Activated naive CD8-positive, alpha-beta T cell treated with anti-CD3 and anti-CD28 coated beads, Interleukin-2, amount 50 U/mL, for 16 hours (primary cell): ENCODE measurements at regions not wholly inside any gene's neighbourhood (a gene's known extent, or its start where the extent isn't known, plus 50 kb on each side); places are given as distances from the start of the nearest gene placed in this dataset.
"Not testable (repeated sequence)": the region's sequence is repeated elsewhere in the genome, so short reads cannot be mapped to it uniquely, and the experiment has no call there.

Source experiments
- DNase-seq: peaks from one replicate; pipeline ENCODE4 v3.0.0-alpha.2; 2020; ENCODE audit warnings: low read depth, low spot score

DNA sequence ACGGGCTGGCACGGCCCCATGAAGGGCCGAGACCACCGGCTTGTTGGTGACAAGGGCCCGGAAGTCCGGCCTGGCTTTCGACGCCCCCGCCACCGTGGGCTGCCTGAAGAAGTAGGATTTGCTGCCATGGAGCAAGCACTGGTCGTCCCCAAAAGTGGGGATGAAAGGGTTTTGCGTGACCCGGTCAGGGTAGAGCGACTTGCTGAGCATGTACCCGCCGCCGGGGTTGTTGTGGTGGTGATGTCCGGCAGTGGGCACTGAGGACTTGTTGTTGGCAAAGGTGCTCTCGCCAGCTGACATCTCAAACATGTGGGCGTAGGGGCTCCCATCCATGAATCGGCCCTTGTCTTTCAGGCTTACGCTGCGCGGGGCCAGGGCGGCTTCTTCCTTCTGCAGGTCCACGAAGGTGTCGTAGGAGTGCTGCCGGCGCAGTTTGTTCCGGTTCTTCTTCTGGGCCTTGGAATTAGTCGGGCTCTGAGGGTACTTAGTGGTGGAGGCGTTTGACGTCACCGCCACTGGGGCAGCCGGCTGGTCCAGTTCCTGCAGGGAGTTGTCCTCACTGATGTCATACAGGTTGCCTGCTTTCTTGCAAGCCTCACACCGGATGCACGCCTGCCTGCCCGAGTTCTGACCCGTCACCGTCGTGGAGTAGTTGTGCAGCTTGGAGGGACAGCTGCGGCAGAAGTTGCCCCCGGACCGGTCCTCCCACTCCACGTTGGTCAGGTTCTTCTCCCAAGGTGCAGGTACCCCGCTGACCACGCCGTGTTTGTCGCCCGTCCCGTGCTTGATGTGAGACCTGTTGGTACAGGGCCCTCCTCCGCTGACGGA lies 366.6 kb downstream of the EMP1 start:
- DNase-seq, result no peak

DNA sequence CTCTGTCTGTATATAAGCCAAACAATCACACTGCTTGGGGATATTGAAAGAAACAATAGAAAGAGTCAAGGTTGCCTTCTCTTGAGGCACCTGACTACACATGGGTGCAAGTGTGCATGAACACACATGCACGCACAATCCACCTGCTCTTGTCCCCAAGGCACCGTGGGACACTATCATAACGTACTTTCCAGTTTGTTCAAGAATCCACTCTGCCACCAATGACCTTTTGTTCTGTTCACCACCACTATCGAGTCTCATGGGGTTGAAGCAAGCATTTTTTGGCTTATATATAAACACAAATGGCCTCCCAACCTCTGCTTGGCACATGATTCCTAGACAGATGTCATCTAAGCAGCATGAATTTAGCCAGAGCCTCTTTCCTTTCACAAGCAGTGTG lies 365.4 kb downstream of the EMP1 start:
- no peak for DNase-seq

DNA sequence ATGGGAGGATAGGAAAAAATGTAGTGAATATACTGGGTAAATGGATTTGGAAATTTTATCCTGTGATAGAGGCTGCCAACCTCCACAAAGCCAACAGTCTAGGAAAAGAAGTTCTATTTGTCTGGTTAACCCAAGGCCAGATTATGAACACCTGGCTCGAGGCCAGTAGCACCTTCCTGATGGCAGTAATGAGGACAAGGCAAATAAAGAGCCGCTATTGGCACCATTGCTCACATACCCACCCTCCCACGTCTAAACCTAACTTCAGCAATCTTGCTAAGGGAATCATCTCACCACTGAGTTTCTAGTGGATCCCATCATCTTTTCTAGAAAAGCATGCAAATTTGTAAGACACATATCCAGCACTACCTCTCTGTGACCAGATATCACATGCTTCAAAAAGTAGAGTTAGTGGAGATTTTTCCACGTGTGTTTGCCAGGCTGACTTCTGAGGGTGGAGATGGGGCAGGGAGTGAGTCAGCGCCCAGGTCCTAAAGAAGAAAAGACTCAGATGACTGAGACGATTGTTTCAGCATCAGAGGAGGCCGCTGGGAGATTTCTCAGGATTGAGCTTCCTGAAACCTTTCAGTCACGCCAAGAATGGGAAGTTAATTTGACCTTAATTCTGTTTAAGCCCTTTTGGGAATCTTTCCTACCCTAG lies 362.9 kb downstream of the EMP1 start:
- DNase-seq, result no peak

DNA sequence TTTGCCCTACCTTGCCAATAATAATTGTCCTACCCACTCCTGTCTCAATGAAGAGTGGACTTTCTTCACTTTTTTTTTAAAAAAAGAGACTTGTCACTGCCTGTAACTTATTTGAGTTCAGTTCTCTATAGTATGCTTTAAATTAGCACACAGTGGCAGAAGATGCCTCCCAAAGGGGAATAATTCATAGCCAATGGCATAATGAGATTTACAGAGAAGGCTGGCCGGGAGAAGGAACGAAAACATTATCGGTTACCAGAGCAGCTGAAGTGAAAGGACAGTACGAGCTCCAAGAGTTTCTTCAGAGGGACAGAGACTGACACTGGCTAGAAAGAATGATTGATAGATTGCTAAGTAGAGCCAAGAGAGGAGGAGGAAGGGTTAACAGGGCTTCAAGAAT lies 356.3 kb downstream of the EMP1 start:
- no peak for DNase-seq

DNA sequence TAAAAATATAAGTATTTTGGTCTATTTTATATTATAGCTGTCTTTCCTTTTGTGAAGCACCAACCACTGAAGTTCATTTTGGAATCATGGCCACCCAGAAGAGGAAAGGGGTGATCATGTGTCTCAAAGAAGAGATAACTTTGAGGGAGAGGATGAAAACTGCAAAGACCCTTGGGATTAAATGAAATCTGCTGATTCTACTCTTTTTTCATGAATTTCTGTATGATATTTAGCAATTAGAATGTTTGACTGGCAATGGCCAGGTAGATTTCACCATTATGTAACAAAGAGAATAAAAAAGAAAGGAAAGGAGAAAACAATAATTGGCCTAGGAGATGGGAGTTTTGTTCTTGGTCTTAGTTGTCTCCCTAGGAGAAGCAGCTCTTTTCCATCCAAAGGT lies 350.8 kb downstream of the EMP1 start:
- no peak for DNase-seq

DNA sequence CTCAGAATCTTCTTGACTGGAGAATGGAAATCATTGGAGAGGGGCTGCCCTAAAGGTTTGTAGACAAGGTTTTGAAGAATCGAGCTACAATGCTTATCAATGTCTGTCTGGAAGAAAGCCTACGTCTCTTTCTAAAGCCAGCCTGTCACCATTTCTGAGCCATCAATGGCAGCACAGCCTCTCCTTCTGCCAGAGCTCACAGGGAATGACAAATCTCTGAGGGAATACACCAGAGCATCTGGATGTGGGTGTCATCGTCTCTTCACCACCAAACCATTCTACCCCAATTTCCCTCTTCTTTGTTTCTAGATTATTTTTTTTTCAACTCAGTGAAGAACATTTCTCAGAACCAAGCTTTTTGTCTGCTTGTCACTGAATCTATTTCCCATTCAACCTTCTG lies 349.7 kb downstream of the EMP1 start:
- DNase-seq, result no peak

DNA sequence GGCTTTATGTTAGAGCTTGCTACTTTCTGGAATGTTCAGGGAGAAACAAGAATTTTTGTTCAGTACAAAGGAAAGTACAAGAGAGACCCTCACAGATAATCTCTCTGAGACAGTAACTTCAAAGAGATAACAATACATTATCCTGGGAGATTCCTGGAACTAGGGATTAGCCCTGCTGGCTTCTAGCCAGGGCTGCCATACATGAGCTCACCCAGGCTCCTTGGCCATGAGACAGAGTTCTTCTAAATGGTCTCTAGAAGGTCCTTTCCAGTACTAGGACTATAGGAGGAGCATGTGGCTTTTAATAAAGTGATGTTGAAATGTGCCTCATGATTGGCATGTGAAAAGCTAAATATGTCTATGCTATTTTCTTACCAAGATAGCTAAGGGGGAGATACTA lies 342.5 kb downstream of the EMP1 start:
- DNase-seq, result no peak

DNA sequence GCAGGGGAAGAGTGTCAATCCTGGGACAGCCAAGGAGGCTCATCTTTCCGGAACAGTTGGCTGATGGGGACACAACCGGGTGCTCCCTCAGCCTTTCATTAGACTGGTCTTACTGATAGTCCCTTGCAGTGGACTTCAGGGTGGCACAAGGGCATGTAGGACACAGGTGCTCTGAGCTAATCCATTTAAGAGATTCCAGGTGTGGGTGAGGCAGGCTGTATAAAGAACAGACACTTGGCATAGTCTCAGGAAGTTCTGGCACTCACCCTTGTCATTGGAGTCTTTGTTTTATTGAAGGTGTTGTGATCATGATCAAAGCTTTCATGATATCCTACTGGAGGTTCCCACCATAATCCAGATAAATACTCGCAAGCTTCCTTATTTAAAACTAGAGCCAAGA lies 341.6 kb downstream of the EMP1 start:
- no peak for DNase-seq

DNA sequence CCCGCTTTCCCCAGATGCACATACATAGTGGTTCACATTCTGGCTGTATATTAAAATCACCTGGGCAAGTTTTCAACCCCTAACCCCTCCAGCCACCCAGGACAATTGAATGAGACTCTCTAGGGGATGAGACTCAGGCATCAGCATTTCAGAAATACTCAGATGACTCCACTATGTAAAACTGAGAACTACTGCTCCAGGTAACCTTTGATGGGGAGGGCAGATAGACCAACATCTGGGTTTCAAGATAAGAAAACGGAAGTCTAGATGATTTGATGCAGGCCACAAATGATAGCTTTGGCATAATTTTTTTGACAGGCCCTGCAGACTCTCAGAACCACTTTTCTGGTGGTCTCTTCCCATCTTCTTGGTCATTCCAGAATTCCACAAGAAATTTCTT lies 341.1 kb downstream of the EMP1 start:
- no peak for DNase-seq

DNA sequence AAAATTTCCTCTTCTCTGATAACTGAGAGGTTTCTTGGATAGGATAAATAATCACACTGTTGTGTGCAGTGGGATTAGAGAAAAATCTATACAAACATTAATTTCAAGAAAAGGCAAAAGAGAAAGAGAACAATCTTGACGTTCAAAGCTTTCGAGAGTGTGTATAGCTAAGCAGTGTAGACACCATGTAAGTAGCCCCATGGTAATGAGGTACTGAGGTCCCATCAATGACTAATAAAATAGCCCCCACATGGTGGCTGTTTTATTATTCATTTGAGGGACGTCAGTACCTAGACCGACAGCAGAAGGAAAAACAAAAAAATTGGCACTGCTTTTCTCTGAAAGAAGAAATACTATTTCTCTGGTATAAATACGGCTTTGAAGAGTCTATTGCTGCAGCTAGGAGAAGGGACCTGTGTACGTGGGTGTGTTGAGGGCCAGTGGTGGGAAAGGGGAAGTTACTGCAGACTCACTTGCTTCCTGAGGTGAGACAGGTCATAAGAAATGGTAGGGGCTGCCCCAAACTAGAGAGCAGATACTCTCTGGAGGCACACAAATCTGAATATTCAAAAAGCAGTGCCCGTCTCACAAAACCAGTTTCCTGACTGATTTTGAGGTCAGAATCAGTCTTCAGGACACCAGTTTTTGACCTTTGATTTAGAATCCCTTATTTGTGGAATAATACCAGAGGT lies 339.8 kb downstream of the EMP1 start:
- no peak for DNase-seq

DNA sequence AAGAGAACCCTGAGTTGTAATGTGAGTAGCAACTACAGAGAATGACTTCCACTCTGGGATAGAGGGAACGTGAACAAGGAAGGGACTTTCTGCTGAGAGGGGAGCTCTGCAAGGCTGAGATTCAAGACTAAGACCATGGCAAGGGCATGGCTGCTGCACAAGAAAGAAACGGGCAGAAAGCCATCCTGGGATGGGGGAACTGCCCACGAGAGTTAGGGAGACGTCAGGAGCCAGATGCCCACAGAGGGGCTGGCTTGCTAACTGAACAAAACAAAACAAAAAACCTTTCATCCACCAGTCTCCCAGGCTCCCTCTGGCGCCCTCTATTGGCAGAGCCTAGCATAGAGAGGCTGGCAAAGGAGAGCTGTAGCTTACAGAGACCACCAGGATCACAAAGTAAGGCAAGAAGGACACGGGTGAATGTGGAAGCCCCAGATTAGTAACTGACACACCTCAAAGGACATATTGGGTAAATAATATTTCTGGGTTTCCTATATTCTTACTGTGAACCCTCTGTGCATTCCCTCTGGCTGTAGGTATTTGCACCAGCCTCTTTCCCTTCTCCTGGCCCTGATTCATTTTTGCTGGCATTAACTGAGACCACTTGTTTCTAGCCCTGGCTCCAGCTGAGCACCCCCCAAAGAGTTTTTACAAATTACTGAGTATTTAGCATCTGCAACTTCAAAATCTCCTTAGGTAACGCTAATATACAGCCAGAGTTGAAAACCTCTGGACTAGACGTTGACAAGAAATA lies 338.3 kb downstream of the EMP1 start:
- DNase-seq, result no peak

DNA sequence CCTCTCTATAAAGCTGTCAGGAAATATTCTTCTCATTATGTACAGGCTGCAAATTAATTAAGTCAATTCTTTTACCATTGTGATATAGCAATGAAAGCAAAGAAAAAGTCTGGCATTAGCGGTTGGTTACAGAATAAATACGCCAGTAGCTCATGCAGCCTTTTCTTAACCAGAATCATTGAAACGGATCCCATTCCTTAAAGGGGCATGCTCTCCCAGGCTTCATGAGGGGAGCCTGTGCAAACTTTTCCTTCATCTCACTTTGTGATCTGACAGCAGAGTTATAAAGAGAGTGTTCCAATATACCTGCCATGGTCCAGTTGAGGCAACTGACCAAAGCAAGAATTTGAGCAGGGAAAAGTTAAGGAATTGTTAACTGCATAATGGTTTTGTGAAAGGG lies 337.7 kb downstream of the EMP1 start:
- DNase-seq, result no peak

DNA sequence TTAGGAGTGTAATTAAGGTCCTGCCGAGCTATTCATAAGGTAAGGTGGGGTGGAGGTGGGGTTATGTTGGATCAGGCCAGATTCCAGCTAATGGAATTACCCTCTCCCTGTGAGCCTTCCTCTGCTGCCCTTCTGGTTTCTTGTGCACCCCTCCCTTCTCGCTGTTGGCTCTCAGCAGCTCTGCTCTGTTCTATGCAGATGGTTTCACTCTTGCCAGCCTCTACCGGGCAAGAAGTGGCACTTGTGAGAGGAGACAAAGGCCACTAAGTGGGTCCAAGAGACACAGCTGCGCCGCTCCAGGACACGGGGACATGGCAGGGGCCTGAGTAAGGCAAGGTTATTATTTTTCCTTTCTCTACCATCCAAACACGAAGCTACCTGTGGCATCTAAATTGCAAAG lies 334.4 kb downstream of the EMP1 start:
- DNase-seq, result no peak

DNA sequence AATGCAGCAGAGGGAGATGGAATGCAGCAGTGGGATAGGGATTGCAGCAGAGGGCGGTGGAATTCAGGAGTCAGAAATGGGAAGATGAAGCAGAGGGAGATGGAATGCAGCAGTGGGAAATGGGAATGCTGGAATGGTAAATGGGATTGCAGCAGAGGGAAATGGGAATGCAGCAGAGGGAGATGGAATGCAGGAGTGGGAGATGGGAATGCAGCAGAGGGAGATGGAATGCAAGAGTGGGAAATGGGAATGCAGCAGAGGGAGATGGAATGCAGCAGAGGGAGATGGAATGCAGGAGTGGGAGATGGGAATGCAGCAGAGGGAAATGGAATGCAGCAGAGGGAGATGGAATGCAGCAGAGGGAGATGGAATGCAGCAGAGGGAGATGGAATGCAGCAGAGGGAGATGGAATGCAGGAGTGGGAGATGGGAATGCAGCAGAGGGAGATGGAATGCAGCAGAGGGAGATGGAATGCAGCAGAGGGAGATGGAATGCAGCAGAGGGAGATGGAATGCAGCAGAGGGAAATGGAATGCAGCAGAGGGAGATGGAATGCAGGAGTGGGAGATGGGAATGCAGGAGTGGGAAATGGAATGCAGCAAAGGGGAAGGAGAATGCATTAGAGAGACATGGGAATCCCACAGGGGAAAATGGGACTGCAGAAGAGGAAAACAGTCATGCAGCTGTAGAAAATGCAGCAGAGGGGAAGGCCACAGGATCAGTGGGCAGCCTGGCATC lies 329.8 kb downstream of the EMP1 start:
- DNase-seq, result not testable (repeated sequence)

DNA sequence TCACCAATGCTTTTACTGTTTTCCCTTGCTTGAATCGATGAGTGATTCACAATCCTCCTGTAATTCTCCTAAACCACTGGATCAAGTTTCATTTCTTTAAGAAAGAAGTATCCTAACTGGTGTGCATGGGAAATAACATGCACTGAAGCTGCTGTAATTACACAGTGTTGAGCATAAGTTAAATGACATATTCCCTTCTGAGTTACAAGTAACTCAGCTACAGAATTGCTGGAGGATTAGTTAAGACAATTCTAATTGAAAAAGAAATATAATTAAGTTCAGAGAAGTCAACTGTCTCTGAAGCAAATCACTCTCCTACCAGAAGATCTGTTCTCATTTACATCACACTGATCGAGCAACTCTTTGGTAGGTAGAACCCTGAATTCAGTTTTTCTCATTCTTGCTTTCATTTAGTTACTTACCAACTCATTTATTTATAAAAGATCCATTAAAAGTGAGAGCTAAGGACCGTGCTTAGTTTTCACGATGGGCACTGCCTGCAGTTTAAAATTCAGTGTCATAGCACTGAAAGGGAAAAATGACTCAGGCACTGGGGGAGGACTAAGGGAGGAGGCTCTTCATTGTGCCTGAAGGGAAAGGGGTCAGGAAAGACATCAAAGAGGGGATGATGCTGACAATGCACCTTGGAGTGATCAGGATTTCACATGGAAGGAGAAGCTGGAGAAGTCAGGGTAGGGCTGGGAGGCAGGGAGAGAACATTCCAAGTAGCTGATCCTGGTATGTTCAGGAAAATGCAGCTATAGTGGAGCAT lies 327.2 kb downstream of the EMP1 start:
- DNase-seq, result no peak

DNA sequence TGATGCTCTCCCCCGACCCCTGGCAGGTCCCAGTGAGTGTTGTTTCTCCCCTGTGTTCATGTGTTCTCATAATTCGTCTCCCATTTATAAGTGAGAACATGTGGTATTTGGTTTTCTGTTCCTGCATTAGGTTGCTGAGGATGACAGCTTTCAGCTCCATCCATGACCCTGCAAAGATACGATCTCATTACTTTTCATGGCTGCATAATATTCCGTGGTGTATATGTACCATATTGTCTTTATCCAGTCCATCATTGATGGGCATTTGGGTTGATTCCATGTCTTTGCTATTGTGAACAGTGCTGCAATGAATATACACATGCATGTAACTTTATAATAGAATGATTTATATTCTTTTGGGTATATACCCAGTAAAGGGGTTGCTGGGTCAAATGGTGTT lies 321.5 kb downstream of the EMP1 start:
- not testable (repeated sequence) for DNase-seq

DNA sequence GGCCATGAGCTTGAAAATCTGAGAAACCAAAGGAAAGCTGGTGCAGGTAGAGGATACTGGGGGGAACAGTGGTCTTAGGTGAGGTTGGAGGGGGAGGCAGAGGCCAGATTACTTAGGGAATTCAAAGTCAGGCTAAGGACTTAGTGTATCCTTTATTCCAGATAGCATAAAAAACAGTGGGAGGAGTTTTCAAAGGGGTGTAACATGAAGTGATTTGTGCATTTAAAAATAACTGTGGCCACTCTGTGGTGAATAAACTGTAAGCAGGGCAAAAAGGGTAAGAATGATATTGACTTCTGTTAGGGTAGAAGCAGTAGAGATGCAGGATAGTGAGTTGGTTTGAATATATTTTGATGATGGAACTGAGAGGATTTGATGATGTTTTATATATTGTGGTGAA lies 313.2 kb downstream of the EMP1 start:
- DNase-seq, result no peak

DNA sequence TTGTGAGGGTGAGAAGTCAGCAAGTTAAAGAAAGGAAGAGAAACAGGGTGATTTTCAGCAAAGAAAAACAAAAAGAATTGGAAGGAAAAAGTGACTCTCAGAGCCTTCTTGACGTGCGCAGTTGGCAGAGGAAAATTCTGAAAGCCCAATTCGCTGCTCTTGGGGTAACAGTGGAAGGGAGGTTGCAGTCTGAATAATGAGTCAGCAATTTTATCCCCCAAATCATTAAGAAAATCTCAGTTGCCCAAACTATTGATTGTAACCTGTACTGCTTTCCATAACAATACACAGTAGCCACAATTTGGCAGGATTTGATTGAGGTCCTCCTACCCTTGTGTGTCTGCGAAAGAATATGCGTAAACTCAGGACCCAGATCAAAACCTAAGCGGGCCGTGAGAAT lies 309.1 kb downstream of the EMP1 start:
- DNase-seq, result no peak

DNA sequence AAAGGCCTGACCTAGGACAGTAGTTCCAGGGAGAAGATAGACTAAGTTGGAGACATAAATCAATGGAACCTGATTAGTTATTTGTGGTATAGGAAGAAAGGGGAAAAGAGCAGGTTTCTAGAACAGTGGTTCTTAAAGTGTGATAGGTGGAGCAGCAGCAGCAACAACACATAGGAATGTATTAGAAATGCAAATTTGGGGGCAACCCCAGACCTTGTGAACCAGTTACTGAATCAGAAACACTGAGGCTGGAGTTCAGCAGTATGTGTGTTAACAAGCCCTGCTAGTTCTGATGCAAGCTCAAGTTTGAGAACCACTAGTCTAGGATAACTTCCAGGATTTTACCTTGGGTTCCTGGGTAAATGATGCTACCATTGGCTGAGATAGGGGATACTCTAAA lies 308.7 kb downstream of the EMP1 start:
- DNase-seq, result no peak

DNA sequence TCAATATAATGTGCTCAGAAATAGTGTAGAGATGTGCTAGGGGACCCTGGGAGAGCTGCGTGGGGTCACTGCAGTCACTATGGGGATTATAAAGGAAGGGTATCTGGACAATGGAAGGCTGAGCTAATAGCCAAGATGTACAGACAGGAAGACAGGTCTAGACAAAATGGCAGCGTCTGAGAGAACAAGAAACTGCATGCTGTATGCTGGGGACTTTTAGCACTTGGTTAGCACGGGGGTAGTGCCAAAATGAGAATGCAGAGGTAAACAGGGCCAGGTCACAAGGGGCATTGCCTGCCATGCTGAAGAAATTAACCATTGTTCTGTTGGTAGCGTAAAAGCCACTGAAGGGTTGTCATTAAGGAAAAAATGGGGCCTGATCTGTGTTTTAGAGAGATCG lies 308.2 kb downstream of the EMP1 start:
- no peak for DNase-seq

DNA sequence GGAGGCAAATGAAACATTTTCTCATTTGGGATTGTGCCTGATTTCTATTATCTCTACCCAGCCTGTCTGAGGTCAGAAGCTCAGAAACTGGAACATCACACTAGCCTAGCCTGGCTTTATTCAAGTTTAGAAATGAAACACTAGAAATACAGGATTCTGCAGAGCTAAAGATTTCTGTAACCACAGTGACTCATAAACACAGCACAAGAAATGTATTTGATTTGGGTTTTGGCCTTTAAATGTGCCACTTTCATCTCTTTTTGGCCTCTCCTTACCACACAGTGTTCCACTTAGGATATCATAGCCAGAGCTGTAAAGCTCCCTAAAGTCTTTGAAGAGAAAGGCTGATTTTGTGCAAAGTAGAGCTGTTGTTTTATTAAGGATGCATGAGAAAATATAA lies 307.5 kb downstream of the EMP1 start:
- no peak for DNase-seq
